IMR-90 (cell line): ENCODE measurements at regions not wholly inside any gene's neighbourhood (a gene's known extent, or its start where the extent isn't known, plus 50 kb on each side); places are given as distances from the start of the nearest gene placed in this dataset.

Experiments
- CEBPB ChIP-seq: IDR thresholded peaks from 2 replicates; pipeline ENCODE4 v1.6.1; 2012; ENCODE audit warnings: low read depth, low read length, improper control_type of control experiment
- CTCF ChIP-seq: conservative IDR thresholded peaks from 2 replicates; pipeline ENCODE4 v1.5.1; 2012; ENCODE audit warnings: mild to moderate bottlenecking, low read depth, low read length, improper control_type of control experiment
- FOS ChIP-seq: fragments of 150-350 bp; IDR thresholded peaks from 2 replicates; pipeline ENCODE4 v1.6.1; 2016; ENCODE audit warnings: low read depth, low read length
- MAFK ChIP-seq: IDR thresholded peaks from 2 replicates; pipeline ENCODE4 v1.6.1; 2012; ENCODE audit warnings: low read depth, low read length, improper control_type of control experiment
- MXI1 ChIP-seq: IDR thresholded peaks from 2 replicates; pipeline ENCODE4 v1.6.1; 2012; ENCODE audit warnings: low read depth, mild to moderate bottlenecking, low read length, moderate library complexity, borderline replicate concordance
- NFE2L2 ChIP-seq: fragments of 150-350 bp; IDR thresholded peaks from 2 replicates; pipeline ENCODE4 v1.6.1; 2016; ENCODE audit warnings: low read depth, mild to moderate bottlenecking, low read length
- POLR2A ChIP-seq: IDR thresholded peaks from 2 replicates; pipeline ENCODE4 v1.6.1; 2012; ENCODE audit warnings: mild to moderate bottlenecking, low read depth, low read length
- RAD21 ChIP-seq: IDR thresholded peaks from 2 replicates; pipeline ENCODE4 v1.6.1; 2012; ENCODE audit warnings: low read length, improper control_type of control experiment
- SMC3 ChIP-seq: fragments of 150-350 bp; IDR thresholded peaks from 2 replicates; pipeline ENCODE4 v1.6.1; 2016; ENCODE audit warnings: low read depth, mild to moderate bottlenecking, antibody characterized with exemption, low read length, moderate library complexity
- USF2 ChIP-seq: fragments of 150-350 bp; IDR thresholded peaks from 2 replicates; pipeline ENCODE4 v1.6.1; 2017; ENCODE audit warnings: mild to moderate bottlenecking, antibody characterized with exemption, low read length, low read depth

- TF ChIP-seq CTCF (no peak), POLR2A (no peak), CEBPB (no peak), RAD21 (no peak), USF2 (no peak), SMC3 (no peak), NFE2L2 (no peak), MXI1 (no peak), FOS (no peak), MAFK (no peak)
Observed at GRCh38 chr2:128684523-128684922, 365.9 kb upstream of the HS6ST1 start.
